ENCODE measurements at regions not wholly inside any gene's neighbourhood (a gene's known extent, or its start where the extent isn't known, plus 50 kb on each side); places are given as distances from the start of the nearest gene placed in this dataset.

GRCh38 chr16:85432606-85433005 lies 180.5 kb upstream of the GSE1 start:
- FAIRE-seq (no peak), DNase-seq (ENCODE audit: low read depth) (no peak)
- Mint-ChIP-seq H3K4me1 (ENCODE audit: low read depth, unreplicated experiment) (peaks cover 2% of the 10 kb centered on the region), H3K27me3 (ENCODE audit: low read depth, unreplicated experiment) (peaks cover 44% of the 10 kb centered on the region), H3K9me3 (ENCODE audit: unreplicated experiment) (peaks cover 2% of the 10 kb centered on the region), H3K4me3 (ENCODE audit: unreplicated experiment) (no peak overlapping the region), H3K27ac (ENCODE audit: unreplicated experiment) (no peak overlapping the region), H3K36me3 (ENCODE audit: low read depth, unreplicated experiment) (no peaks in the 10 kb centered on the region)
- no peaks in the 10 kb centered on the region for H3K9me3 ChIP-seq (ENCODE audit: insufficient read depth, low read depth, low read length)
- H3K36me3 ChIP-seq (ENCODE audit: insufficient read depth, low read length): no peaks in the 10 kb centered on the region
- H2AFZ ChIP-seq (ENCODE audit: low read depth, low read length): no peak overlapping the region
- H4K20me1 ChIP-seq (ENCODE audit: insufficient read depth, low read length): peaks cover 61% of the 10 kb centered on the region
- no peak overlapping the region for H3K9ac ChIP-seq (ENCODE audit: low read length)
- H3K4me2 ChIP-seq (ENCODE audit: low read length): no peak overlapping the region
- TF ChIP-seq, protein P1, sequence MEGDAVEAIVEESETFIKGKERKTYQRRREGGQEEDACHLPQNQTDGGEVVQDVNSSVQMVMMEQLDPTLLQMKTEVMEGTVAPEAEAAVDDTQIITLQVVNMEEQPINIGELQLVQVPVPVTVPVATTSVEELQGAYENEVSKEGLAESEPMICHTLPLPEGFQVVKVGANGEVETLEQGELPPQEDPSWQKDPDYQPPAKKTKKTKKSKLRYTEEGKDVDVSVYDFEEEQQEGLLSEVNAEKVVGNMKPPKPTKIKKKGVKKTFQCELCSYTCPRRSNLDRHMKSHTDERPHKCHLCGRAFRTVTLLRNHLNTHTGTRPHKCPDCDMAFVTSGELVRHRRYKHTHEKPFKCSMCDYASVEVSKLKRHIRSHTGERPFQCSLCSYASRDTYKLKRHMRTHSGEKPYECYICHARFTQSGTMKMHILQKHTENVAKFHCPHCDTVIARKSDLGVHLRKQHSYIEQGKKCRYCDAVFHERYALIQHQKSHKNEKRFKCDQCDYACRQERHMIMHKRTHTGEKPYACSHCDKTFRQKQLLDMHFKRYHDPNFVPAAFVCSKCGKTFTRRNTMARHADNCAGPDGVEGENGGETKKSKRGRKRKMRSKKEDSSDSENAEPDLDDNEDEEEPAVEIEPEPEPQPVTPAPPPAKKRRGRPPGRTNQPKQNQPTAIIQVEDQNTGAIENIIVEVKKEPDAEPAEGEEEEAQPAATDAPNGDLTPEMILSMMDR (IDR thresholded peaks at IDR 0.05; ENCODE audit: insufficient read depth, low read depth, low read length): no peak
- no peak for TF ChIP-seq EZH2 (IDR thresholded peaks at IDR 0.05; ENCODE audit: insufficient read depth, low read length)
- H3K27me3 ChIP-seq (ENCODE audit: insufficient read depth, low read length): peaks cover 3% of the 10 kb centered on the region
- no peak overlapping the region for H3K4me3 ChIP-seq (ENCODE audit: insufficient read depth, low read depth, low read length)
- peaks cover 6% of the 10 kb centered on the region for H3K4me1 ChIP-seq (ENCODE audit: insufficient read depth, low read length)
- H3K27ac ChIP-seq (ENCODE audit: low read depth, low read length): no peak overlapping the region
- H3K79me2 ChIP-seq (ENCODE audit: insufficient read depth, low read length): no peaks in the 10 kb centered on the region

DNA sequence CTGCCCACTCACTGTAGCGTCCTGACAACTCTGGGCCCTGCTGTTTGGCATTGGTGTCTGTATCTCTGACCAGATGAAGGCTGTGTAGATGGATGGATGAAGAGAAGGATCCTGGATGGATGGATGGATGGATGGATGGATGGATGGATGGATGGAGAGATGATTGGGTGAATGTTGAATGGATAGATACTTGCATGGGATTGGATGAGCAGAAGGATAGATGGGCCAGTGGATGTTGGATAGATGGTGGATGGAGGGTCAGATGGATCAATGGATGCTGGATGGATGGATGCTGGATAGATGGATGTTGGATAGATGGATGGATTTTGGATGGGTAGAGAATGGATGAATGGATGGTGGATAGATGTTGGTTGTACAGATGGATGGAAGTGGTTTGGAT lies 179.6 kb upstream of the GSE1 start:
- Histone ChIP-seq H3K4me2 (ENCODE audit: low read length) (no peak overlapping the region), H4K20me1 (ENCODE audit: insufficient read depth, low read length) (peaks cover 62% of the 10 kb centered on the region), H3K4me3 (ENCODE audit: insufficient read depth, low read depth, low read length) (no peak overlapping the region), H3K27ac (ENCODE audit: low read depth, low read length) (no peak overlapping the region), H3K4me1 (ENCODE audit: insufficient read depth, low read length) (peaks cover 6% of the 10 kb centered on the region), H3K79me2 (ENCODE audit: insufficient read depth, low read length) (no peaks in the 10 kb centered on the region), H2AFZ (ENCODE audit: low read depth, low read length) (no peak overlapping the region), H3K36me3 (ENCODE audit: insufficient read depth, low read length) (no peaks in the 10 kb centered on the region), H3K9ac (ENCODE audit: low read length) (no peak overlapping the region), H3K27me3 (ENCODE audit: insufficient read depth, low read length) (peaks cover 3% of the 10 kb centered on the region), H3K9me3 (ENCODE audit: insufficient read depth, low read depth, low read length) (no peaks in the 10 kb centered on the region)
- TF ChIP-seq, protein P1 (IDR thresholded peaks at IDR 0.05; ENCODE audit: insufficient read depth, low read depth, low read length): no peak
- no peak for TF ChIP-seq EZH2 (IDR thresholded peaks at IDR 0.05; ENCODE audit: insufficient read depth, low read length)
- Mint-ChIP-seq H3K9me3 (ENCODE audit: unreplicated experiment) (peaks cover 2% of the 10 kb centered on the region), H3K4me1 (ENCODE audit: low read depth, unreplicated experiment) (peaks cover 6% of the 10 kb centered on the region), H3K4me3 (ENCODE audit: unreplicated experiment) (no peak overlapping the region), H3K27ac (ENCODE audit: unreplicated experiment) (no peak overlapping the region), H3K36me3 (ENCODE audit: low read depth, unreplicated experiment) (no peaks in the 10 kb centered on the region), H3K27me3 (ENCODE audit: low read depth, unreplicated experiment) (peaks cover 48% of the 10 kb centered on the region)
- FAIRE-seq (no peak), DNase-seq (ENCODE audit: low read depth) (no peak)

DNA sequence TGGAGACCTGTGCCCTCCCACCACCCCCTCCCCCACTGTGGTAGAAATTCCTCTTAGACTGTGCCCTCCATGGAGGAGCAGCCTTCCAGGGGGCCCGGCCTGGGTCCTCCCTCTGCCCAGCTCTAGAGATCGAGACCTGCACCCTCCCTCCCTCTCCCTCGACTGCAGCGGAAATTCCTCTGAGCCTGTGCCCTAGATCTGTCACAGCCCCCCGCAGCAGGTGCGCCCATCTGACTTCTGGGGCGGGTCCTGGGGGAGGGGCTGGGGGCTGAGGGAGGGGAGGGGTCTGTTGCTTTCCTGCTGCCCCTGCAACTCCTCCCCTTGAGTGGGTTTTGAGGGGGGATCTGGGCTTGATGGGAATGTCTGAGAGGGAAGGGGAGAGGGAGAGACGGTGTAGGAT lies 177.8 kb upstream of the GSE1 start:
- no peak overlapping the region for H2AFZ ChIP-seq (ENCODE audit: low read depth, low read length)
- H3K4me2 ChIP-seq (ENCODE audit: low read length): no peak overlapping the region
- H3K9me3 Mint-ChIP-seq (ENCODE audit: unreplicated experiment): peaks cover 2% of the 10 kb centered on the region
- H3K4me1 Mint-ChIP-seq (ENCODE audit: low read depth, unreplicated experiment): peaks cover 6% of the 10 kb centered on the region
- no peaks in the 10 kb centered on the region for H3K9me3 ChIP-seq (ENCODE audit: insufficient read depth, low read depth, low read length)
- H3K4me3 Mint-ChIP-seq (ENCODE audit: unreplicated experiment): no peak overlapping the region
- H3K79me2 ChIP-seq (ENCODE audit: insufficient read depth, low read length): no peaks in the 10 kb centered on the region
- no peak overlapping the region for H3K4me3 ChIP-seq (ENCODE audit: insufficient read depth, low read depth, low read length)
- FAIRE-seq: no peak
- no peaks in the 10 kb centered on the region for H3K36me3 ChIP-seq (ENCODE audit: insufficient read depth, low read length)
- H3K9ac ChIP-seq (ENCODE audit: low read length): no peak overlapping the region
- peaks cover 53% of the 10 kb centered on the region for H4K20me1 ChIP-seq (ENCODE audit: insufficient read depth, low read length)
- no peaks in the 10 kb centered on the region for H3K27me3 ChIP-seq (ENCODE audit: insufficient read depth, low read length)
- TF ChIP-seq EZH2 (IDR thresholded peaks at IDR 0.05; ENCODE audit: insufficient read depth, low read length): no peak
- TF ChIP-seq, protein P1 (IDR thresholded peaks at IDR 0.05; ENCODE audit: insufficient read depth, low read depth, low read length): no peak
- H3K27ac Mint-ChIP-seq (ENCODE audit: unreplicated experiment): no peak overlapping the region
- DNase-seq (ENCODE audit: low read depth): no peak
- no peak overlapping the region for H3K27ac ChIP-seq (ENCODE audit: low read depth, low read length)
- no peaks in the 10 kb centered on the region for H3K36me3 Mint-ChIP-seq (ENCODE audit: low read depth, unreplicated experiment)
- peaks cover 48% of the 10 kb centered on the region for H3K27me3 Mint-ChIP-seq (ENCODE audit: low read depth, unreplicated experiment)
- H3K4me1 ChIP-seq (ENCODE audit: insufficient read depth, low read length): peaks cover 6% of the 10 kb centered on the region
